Activated B cell treated with CpG ODN at 0.5 μM for 24 hours (primary cell): ENCODE measurements at regions not wholly inside any gene's neighbourhood (a gene's known extent, or its start where the extent isn't known, plus 50 kb on each side); places are given as distances from the start of the nearest gene placed in this dataset.

ENCODE experiments used
- ATAC-seq: fragments of 200-7000 bp; cut with Tn5 transposase; one replicate; pipeline ENCODE4 v1.10.0; 2021; ENCODE audit warnings: low read depth, mild to moderate bottlenecking, moderate library complexity
- CTCF ChIA-PET: fragments of 350-600 bp; sonication (Branson Sonifier 250); formaldehyde crosslinking; loops from one replicate; lab custom pipeline; 2021; ENCODE audit warnings: antibody characterized with exemption; lab: Charles Lee
- POLR2A ChIA-PET: fragments of 350-600 bp; sonication (Branson Sonifier 250); formaldehyde crosslinking; loops from one replicate; lab custom pipeline; 2021; ENCODE audit warnings: antibody characterized with exemption; lab: Charles Lee
- DNase-seq: peaks from one replicate; pipeline ENCODE4 v3.0.0; 2022
- H3K27ac Mint-ChIP-seq: one replicate; pipeline ENCODE4 v1.8.0; 2020; ENCODE audit warnings: mixed read lengths
- H3K27me3 Mint-ChIP-seq: one replicate; pipeline ENCODE4 v1.8.0; 2021; ENCODE audit warnings: mixed read lengths
- H3K36me3 Mint-ChIP-seq: one replicate; pipeline ENCODE4 v1.8.0; 2021; ENCODE audit warnings: low read depth, mixed read lengths
- H3K4me1 Mint-ChIP-seq: one replicate; pipeline ENCODE4 v1.8.0; 2021; ENCODE audit warnings: mixed read lengths
- H3K4me3 Mint-ChIP-seq: one replicate; pipeline ENCODE4 v1.8.0; 2020; ENCODE audit warnings: mild to moderate bottlenecking, mixed read lengths
- H3K9me3 Mint-ChIP-seq: one replicate; pipeline ENCODE4 v1.8.0; 2020; ENCODE audit warnings: mixed read lengths
- intact Hi-C: fragments of 100-400 bp; cut with micrococcal nuclease; formaldehyde crosslinking; loops from one replicate; pipeline ENCODE4 v1.15.1; 2024
- TF ChIP-seq, protein P1 (sequence below): fragments of 200-600 bp; IDR thresholded peaks from one replicate; pipeline ENCODE4 v1.8.0; 2022; ENCODE audit warnings: antibody characterized with exemption, mild to moderate bottlenecking

DNA sequence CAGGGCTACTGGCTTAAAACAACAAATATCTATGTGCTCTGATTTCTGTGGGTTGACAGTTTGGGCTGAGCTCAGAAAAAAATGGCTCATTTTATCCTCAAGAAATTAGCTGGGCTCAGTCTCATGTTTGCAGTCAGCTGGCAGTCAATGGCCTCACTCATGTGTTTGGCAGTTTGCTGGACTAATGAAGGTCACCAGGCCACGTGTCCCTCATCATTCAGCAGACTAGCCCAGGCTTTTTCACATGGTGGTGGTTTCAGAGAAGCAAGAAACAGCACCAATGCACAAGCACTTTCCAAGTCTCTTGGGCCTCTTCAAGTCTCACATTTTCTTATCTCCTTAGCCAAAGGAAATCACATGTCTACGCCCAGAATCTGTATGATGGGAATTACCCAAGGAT lies 478.3 kb upstream of the PPP2R3A start:
- Mint-ChIP-seq H3K4me3 (no peak overlapping the region), H3K27ac (no peak overlapping the region), H3K9me3 (no peaks in the 10 kb centered on the region), H3K4me1 (no peaks in the 10 kb centered on the region), H3K27me3 (no peaks in the 10 kb centered on the region), H3K36me3 (no peaks in the 10 kb centered on the region)
- DNase-seq (no peak), ATAC-seq (no peak)
- intact Hi-C loops: no loop called here
- TF ChIP-seq, protein P1, sequence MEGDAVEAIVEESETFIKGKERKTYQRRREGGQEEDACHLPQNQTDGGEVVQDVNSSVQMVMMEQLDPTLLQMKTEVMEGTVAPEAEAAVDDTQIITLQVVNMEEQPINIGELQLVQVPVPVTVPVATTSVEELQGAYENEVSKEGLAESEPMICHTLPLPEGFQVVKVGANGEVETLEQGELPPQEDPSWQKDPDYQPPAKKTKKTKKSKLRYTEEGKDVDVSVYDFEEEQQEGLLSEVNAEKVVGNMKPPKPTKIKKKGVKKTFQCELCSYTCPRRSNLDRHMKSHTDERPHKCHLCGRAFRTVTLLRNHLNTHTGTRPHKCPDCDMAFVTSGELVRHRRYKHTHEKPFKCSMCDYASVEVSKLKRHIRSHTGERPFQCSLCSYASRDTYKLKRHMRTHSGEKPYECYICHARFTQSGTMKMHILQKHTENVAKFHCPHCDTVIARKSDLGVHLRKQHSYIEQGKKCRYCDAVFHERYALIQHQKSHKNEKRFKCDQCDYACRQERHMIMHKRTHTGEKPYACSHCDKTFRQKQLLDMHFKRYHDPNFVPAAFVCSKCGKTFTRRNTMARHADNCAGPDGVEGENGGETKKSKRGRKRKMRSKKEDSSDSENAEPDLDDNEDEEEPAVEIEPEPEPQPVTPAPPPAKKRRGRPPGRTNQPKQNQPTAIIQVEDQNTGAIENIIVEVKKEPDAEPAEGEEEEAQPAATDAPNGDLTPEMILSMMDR: no peak
- POLR2A ChIA-PET: no interaction called here
- CTCF ChIA-PET: no interaction called here

DNA sequence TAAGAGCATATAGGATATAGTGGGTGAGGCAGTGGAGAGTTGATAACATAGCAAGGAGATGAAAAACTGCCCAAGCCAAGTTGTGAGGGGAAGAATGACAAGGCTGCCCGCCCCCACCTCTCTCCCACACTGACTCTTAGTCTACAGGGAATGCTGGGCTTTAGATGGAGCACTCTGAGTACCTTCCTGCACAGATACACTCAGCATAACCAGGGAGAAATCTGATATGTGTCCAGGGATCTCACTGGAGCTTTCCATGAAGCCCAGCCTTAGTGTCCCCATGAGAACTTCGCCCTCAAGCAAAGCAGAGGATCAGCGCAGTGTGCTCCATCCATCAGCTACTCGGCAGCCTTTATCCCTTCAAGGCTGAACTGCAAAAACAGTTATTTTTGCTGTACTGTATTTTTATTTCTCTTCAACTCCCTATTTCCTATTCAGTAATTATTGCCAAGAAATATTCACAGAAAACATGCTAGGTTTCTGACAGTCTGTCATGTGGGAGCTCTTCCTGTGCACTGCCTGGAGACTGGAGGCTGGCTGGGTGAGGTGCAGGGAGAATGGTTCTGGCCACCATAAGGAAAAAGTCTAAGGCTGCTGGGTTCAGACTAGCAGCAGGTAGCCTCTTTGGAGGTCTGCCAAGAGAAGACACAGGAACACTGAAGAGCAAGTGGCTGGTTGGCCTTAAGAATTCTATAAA lies 475.2 kb upstream of the PPP2R3A start:
- intact Hi-C loops: no loop called here
- ChIA-PET POLR2A (no interaction called here), CTCF (no interaction called here)
- H3K4me1 Mint-ChIP-seq: no peaks in the 10 kb centered on the region
- DNase-seq: no peak
- no peak for ATAC-seq
- H3K36me3 Mint-ChIP-seq: no peaks in the 10 kb centered on the region
- H3K27me3 Mint-ChIP-seq: no peaks in the 10 kb centered on the region
- TF ChIP-seq, protein P1: no peak
- H3K9me3 Mint-ChIP-seq: no peaks in the 10 kb centered on the region
- H3K4me3 Mint-ChIP-seq: no peak overlapping the region
- no peak overlapping the region for H3K27ac Mint-ChIP-seq

DNA sequence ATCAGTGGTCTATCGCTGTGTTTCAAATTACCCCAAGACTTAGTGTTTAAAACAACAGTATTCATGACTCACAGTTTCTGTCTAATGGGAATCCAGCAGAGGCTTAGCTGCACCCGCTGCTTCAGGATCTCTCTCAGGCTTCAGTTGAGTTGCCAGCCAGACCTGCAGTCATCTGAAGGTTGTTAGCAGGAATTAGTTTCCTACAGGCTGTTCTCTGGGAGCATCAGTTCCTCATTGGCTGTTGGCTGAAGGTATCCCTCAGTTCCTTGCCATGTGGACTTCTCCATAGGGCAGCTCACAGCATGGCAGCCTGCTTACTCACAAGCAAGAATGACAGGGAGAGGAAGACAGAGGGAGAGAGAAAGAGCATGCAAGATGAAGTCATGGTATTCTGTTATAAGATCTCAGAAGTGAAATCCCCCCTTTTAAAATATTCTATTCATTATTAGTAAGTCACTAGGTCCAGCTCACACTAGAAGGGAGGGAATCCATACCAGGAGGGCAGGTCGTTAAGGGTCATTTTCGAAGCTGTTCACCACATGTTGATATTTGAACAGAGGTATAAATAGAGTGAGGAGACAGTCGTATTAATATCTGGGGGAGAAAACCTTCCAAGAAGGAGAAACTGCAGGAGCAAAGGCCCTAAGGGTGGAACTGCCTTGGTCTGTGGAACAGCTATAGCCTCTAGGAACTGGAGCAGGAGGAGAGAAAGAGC lies 473.9 kb upstream of the PPP2R3A start:
- CTCF ChIA-PET: no interaction called here
- intact Hi-C loops: no loop called here
- no peaks in the 10 kb centered on the region for H3K27me3 Mint-ChIP-seq

DNA sequence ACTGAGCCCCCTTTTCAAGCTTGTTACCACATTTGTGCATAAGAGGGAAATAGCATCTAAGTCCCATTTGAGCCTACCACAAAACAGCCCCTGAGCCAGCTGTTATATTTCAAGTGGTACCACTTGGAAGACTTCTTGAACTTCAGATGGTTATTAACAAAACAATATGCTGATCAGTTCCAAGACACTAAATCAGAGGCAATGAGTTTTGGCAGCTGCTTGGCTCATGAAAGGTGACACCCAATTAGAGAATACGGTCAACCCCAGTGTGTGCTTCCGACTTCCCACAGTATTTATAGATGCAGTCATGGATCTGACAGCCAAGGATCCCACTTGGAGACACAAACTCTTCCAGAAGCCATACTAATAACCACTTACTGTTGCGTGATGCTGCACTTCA lies 469.6 kb upstream of the PPP2R3A start:
- Mint-ChIP-seq H3K27ac (no peak overlapping the region), H3K4me1 (no peaks in the 10 kb centered on the region), H3K36me3 (no peaks in the 10 kb centered on the region), H3K27me3 (peaks cover 3% of the 10 kb centered on the region), H3K9me3 (no peaks in the 10 kb centered on the region), H3K4me3 (no peak overlapping the region)
- intact Hi-C loops: no loop called here
- ATAC-seq (no peak), DNase-seq (no peak)
- POLR2A ChIA-PET: no interaction called here
- CTCF ChIA-PET: no interaction called here
- TF ChIP-seq, protein P1: no peak

More for the DNA sequence above, 473.9 kb upstream of the PPP2R3A start:
- no peak overlapping the region for H3K27ac Mint-ChIP-seq
- no peak for ATAC-seq
- no peaks in the 10 kb centered on the region for H3K9me3 Mint-ChIP-seq
- POLR2A ChIA-PET: no interaction called here
- DNase-seq: no peak
- no peaks in the 10 kb centered on the region for H3K36me3 Mint-ChIP-seq
- H3K4me1 Mint-ChIP-seq: no peaks in the 10 kb centered on the region
- TF ChIP-seq, protein P1: no peak
- no peak overlapping the region for H3K4me3 Mint-ChIP-seq

DNA sequence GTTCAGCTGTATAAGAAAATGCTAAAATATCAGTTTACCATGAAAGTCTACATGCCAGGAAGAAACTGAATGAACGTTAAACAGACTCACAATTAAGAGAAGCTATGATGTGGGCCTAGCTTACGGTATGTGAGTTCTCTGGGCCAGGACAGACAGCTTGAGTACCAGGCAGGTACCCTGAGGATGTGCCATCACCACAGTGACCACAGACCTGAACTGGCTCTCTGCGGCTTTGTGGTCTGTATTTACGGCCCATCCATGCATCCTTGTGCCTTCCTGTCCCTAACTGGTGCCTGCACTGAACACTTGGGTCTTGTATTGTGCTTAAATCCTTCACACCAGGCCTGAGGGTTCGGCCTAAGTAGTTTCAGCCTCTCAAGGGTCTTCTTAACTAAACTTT lies 467.5 kb upstream of the PPP2R3A start:
- TF ChIP-seq, protein P1: no peak
- intact Hi-C loops: no loop called here
- CTCF ChIA-PET: no interaction called here
- POLR2A ChIA-PET: no interaction called here
- H3K4me1 Mint-ChIP-seq: peaks cover 2% of the 10 kb centered on the region
- H3K27me3 Mint-ChIP-seq: peaks cover 3% of the 10 kb centered on the region
- no peaks in the 10 kb centered on the region for H3K9me3 Mint-ChIP-seq
- no peak for ATAC-seq
- no peaks in the 10 kb centered on the region for H3K36me3 Mint-ChIP-seq
- no peak overlapping the region for H3K27ac Mint-ChIP-seq
- H3K4me3 Mint-ChIP-seq: no peak overlapping the region
- DNase-seq: no peak
